HCT116 (cell line): ENCODE measurements at regions not wholly inside any gene's neighbourhood (a gene's known extent, or its start where the extent isn't known, plus 50 kb on each side); places are given as distances from the start of the nearest gene placed in this dataset.

Experiments used
- ATAC-seq: fragments of 200-7000 bp; cut with Tn5 transposase; 2 replicates; pipeline ENCODE4 v1.9.1; 2020; ENCODE audit warnings: mild to moderate bottlenecking, moderate library complexity
- BruUV-seq: library from RNA; stranded (reverse); fragments of 400-500 nt; replicated peaks from 2 replicates; lab custom pipeline; 2021; lab: Mats Ljungman, UMichigan
- CTCF ChIA-PET: fragments of 300-600 bp; sonication (Branson Sonifier 250); formaldehyde crosslinking; loops from one replicate; lab custom pipeline; 2021; ENCODE audit warnings: antibody characterized with exemption; lab: Charles Lee
- POLR2A ChIA-PET: fragments of 300-600, 350-600 bp; sonication (Branson Sonifier 250); formaldehyde crosslinking; loops from one replicate; lab custom pipeline; 2021; ENCODE audit warnings: antibody characterized with exemption; lab: Charles Lee
- RAD21 ChIA-PET, 2 experiments: fragments of 300-600 bp; sonication (Branson Sonifier 250); formaldehyde crosslinking; loops; one replicate each; lab custom pipeline; 2023; ENCODE audit warnings: low total read pairs in 2 of 2; ENCODE audit not compliant: uncharacterized antibody in 2 of 2, unreplicated experiment in 2 of 2, low non-redundant PET in 1 of 2; lab: Charles Lee
- DNase-seq: peaks from one replicate; pipeline ENCODE4 v3.0.0-alpha.2; 2010; ENCODE audit warnings: low read depth, low spot score
- H2AFZ ChIP-seq: fragments of 200-600 bp; shearing (Covaris generic), sonication (generic); 2 replicates; pipeline ENCODE4 v1.6.1; 2017; ENCODE audit warnings: low read depth, mixed run types, mixed read lengths, antibody characterized with exemption, low read length; ENCODE audit not compliant: poor library complexity, severe bottlenecking
- H3K27ac ChIP-seq: 2 replicates; pipeline ENCODE4 v1.5.1; 2012; ENCODE audit warnings: low read depth, low read length
- H3K27me3 ChIP-seq: fragments of 200-600 bp; sonication (generic); 2 replicates; pipeline ENCODE4 v1.6.1; 2016; ENCODE audit warnings: mixed run types, low read length, mixed read lengths; ENCODE audit not compliant: insufficient read depth
- H3K36me3 ChIP-seq, 2 experiments: fragments of 200-500 bp in 1 of 2; fragments of 200-600 bp in 1 of 2; sonication (Bioruptor generic) in 1 of 2; sonication (generic) in 1 of 2; 2 replicates each; pipeline versions ENCODE4 v1.5.1 to v1.6.1; 2014 to 2016; ENCODE audit warnings: low read length in 2 of 2, inconsistent platforms in 1 of 2, mixed read lengths in 1 of 2, mixed run types in 1 of 2; ENCODE audit not compliant: insufficient read depth in 2 of 2, control insufficient read depth in 1 of 2
- H3K4me1 ChIP-seq, 2 experiments: fragments of 200-600 bp in 1 of 2; sonication (generic) in 1 of 2; 2 replicates each; pipeline versions ENCODE4 v1.5.1 to v1.6.1; 2012 to 2017; ENCODE audit warnings: low read length in 2 of 2, inconsistent platforms in 1 of 2, mild to moderate bottlenecking in 1 of 2, mixed read lengths in 1 of 2, mixed run types in 1 of 2, moderate library complexity in 1 of 2; ENCODE audit not compliant: insufficient read depth in 2 of 2, control insufficient read depth in 1 of 2
- H3K4me2 ChIP-seq: fragments of 200-600 bp; sonication (generic); 2 replicates; pipeline ENCODE4 v1.6.1; 2017; ENCODE audit warnings: mixed run types, low read length, mixed read lengths
- H3K4me3 ChIP-seq, 2 experiments: fragments of 200-600 bp in 1 of 2; sonication (generic) in 1 of 2; replicated peaks in 1 of 2; 2 replicates each; pipeline ENCODE4 v1.5.1; 2011 to 2016; ENCODE audit warnings: low read length in 2 of 2, control low read depth in 1 of 2, low read depth in 1 of 2, mild to moderate bottlenecking in 1 of 2, mixed read lengths in 1 of 2, mixed run types in 1 of 2
- H3K79me2 ChIP-seq: fragments of 200-600 bp; sonication (generic); 2 replicates; pipeline ENCODE4 v1.6.1; 2017; ENCODE audit warnings: mild to moderate bottlenecking, mixed run types, low read length, moderate library complexity, mixed read lengths; ENCODE audit not compliant: insufficient read depth
- H3K9ac ChIP-seq: fragments of 200-600 bp; sonication (generic); 2 replicates; pipeline ENCODE4 v1.6.1; 2016; ENCODE audit warnings: low read length, mixed read lengths
- H3K9me2 ChIP-seq: fragments of 200-600 bp; sonication (generic), shearing (Covaris generic); 2 replicates; pipeline ENCODE4 v1.6.1; 2017; ENCODE audit warnings: mixed run types, mild to moderate bottlenecking, moderate library complexity; ENCODE audit not compliant: insufficient read depth
- H3K9me3 ChIP-seq, 2 experiments: fragments of 200-500 bp in 1 of 2; fragments of 200-600 bp in 1 of 2; sonication (Bioruptor generic) in 1 of 2; sonication (generic) in 1 of 2; 2 replicates each; pipeline ENCODE4 v1.6.1; 2014 to 2017; ENCODE audit warnings: low read length in 2 of 2, mixed read lengths in 2 of 2, inconsistent platforms in 1 of 2, low read depth in 1 of 2, mild to moderate bottlenecking in 1 of 2, mixed run types in 1 of 2, moderate library complexity in 1 of 2; ENCODE audit not compliant: control insufficient read depth in 1 of 2, insufficient read depth in 1 of 2
- H4K20me1 ChIP-seq: fragments of 200-600 bp; sonication (generic), shearing (Covaris generic); 2 replicates; pipeline ENCODE4 v1.6.1; 2017; ENCODE audit warnings: mixed run types, mild to moderate bottlenecking, moderate library complexity; ENCODE audit not compliant: insufficient read depth
- EGR1 ChIP-seq: IDR thresholded peaks from 2 replicates; pipeline ENCODE4 v1.6.1; 2012; ENCODE audit warnings: low read depth
- FOSL1 ChIP-seq: IDR thresholded peaks from 2 replicates; pipeline ENCODE4 v1.6.1; 2012; ENCODE audit warnings: low read depth
- POLR2AphosphoS5 ChIP-seq: IDR thresholded peaks from 2 replicates; pipeline ENCODE4 v1.6.1; 2011; ENCODE audit warnings: mild to moderate bottlenecking, low read depth, low read length, moderate library complexity
- RAD21 ChIP-seq: IDR thresholded peaks from 2 replicates; pipeline ENCODE4 v1.6.1; 2012; ENCODE audit warnings: low read depth, mild to moderate bottlenecking
- REST ChIP-seq: IDR thresholded peaks from 2 replicates; pipeline ENCODE4 v1.6.1; 2012; ENCODE audit warnings: low read depth
- SP1 ChIP-seq: IDR thresholded peaks from 2 replicates; pipeline ENCODE4 v1.6.1; 2012; ENCODE audit warnings: low read depth
- intact Hi-C: fragments of 100-400 bp; cut with micrococcal nuclease; formaldehyde crosslinking; loops from 2 replicates; pipeline ENCODE4 v1.10.0; 2022
- TF ChIP-seq, protein P1 (sequence below), 3 experiments: fragments of 200-600 bp in 1 of 3; sonication (generic) in 1 of 3; IDR thresholded peaks in 2 of 3; conservative IDR thresholded peaks in 1 of 3; 2 replicates each; pipeline ENCODE4 v1.5.1; 2012 to 2017; ENCODE audit warnings: low read depth in 2 of 3, low read length in 2 of 3, antibody characterized with exemption in 1 of 3, borderline replicate concordance in 1 of 3, control low read depth in 1 of 3, mild to moderate bottlenecking in 1 of 3, mixed read lengths in 1 of 3, mixed run types in 1 of 3, moderate library complexity in 1 of 3; ENCODE audit not compliant: insufficient read depth in 1 of 3

GRCh38 chr5:167580608-167581007 lies 710.8 kb upstream of the WWC1 start:
- no peaks in the 10 kb centered on the region for H3K9me2 ChIP-seq
- H3K9ac ChIP-seq: no peak overlapping the region
- BruUV-seq: no TSS peak
- H3K36me3 ChIP-seq: no peaks in the 10 kb centered on the region
- no peak overlapping the region for H2AFZ ChIP-seq
- no peak overlapping the region for H3K27ac ChIP-seq
- TF ChIP-seq SP1 (no peak), EGR1 (no peak), REST (no peak), POLR2AphosphoS5 (no peak)
- TF ChIP-seq, all 23 proteins: peak for 0
- intact Hi-C loops: no loop called here
- no peak overlapping the region for H3K4me3 ChIP-seq
- H3K4me2 ChIP-seq: no peak overlapping the region
- peaks cover 34% of the 10 kb centered on the region for H3K27me3 ChIP-seq
- ChIA-PET CTCF (no interaction called here), RAD21 (no interaction called here), POLR2A (no interaction called here)
- H3K79me2 ChIP-seq: no peaks in the 10 kb centered on the region
- H4K20me1 ChIP-seq: no peaks in the 10 kb centered on the region
- no peak for DNase-seq
- H3K4me1 ChIP-seq: no peaks in the 10 kb centered on the region
- ATAC-seq: no peak
- H3K9me3 ChIP-seq: no peaks in the 10 kb centered on the region

DNA sequence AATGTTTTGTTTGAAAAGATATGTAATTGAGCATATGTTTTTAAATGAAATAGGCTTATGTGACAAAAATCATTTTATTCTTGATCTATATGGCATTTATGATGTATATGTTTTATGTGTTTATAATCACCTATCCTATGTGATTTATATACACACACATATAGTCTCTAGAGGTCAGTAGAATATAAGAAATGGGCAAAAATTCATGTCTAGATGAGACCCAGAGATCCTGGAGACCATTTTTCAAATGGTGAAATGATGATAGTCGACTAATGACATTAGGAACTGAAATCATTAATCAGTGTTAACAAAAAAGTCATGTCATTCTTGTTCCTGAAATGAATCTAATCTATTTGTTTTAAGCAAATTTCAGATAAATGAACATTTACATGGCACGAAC lies 709.2 kb upstream of the WWC1 start:
- Histone ChIP-seq H3K9ac (no peak overlapping the region), H2AFZ (no peak overlapping the region), H3K4me1 (no peaks in the 10 kb centered on the region), H3K79me2 (no peaks in the 10 kb centered on the region), H4K20me1 (no peaks in the 10 kb centered on the region), H3K27ac (no peak overlapping the region), H3K9me3 (no peaks in the 10 kb centered on the region), H3K4me2 (no peak overlapping the region), H3K27me3 (peaks cover 23% of the 10 kb centered on the region), H3K9me2 (no peaks in the 10 kb centered on the region), H3K4me3 (no peak overlapping the region), H3K36me3 (no peaks in the 10 kb centered on the region)
- no TSS peak for BruUV-seq
- ATAC-seq: no peak
- ChIA-PET POLR2A (no interaction called here), RAD21 (no interaction called here), CTCF (no interaction called here)
- DNase-seq: no peak
- intact Hi-C loops: loop anchor here (2.0 kb wide), 2 partner anchors 465 to 637 kb away; no protein-coding TSS in a partner anchor
- TF ChIP-seq FOSL1 (no peak), RAD21 (peak; percentile 38; the same call in 1 of the 2 replicates)
- TF ChIP-seq, protein P1, sequence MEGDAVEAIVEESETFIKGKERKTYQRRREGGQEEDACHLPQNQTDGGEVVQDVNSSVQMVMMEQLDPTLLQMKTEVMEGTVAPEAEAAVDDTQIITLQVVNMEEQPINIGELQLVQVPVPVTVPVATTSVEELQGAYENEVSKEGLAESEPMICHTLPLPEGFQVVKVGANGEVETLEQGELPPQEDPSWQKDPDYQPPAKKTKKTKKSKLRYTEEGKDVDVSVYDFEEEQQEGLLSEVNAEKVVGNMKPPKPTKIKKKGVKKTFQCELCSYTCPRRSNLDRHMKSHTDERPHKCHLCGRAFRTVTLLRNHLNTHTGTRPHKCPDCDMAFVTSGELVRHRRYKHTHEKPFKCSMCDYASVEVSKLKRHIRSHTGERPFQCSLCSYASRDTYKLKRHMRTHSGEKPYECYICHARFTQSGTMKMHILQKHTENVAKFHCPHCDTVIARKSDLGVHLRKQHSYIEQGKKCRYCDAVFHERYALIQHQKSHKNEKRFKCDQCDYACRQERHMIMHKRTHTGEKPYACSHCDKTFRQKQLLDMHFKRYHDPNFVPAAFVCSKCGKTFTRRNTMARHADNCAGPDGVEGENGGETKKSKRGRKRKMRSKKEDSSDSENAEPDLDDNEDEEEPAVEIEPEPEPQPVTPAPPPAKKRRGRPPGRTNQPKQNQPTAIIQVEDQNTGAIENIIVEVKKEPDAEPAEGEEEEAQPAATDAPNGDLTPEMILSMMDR (IDR thresholded peaks at IDR 0.05 in 2 of 3, conservative IDR thresholded peaks at IDR 0.05 in 1 of 3; ENCODE audit: borderline replicate concordance in 1 of 3, insufficient read depth in 1 of 3, low read depth in 2 of 3, low read length in 2 of 3): peak in 1 of 3 experiments; percentile 40; a peak in 1 of 6 replicates
